Loucy (cell line): ENCODE measurements at regions not wholly inside any gene's neighbourhood (a gene's known extent, or its start where the extent isn't known, plus 50 kb on each side); places are given as distances from the start of the nearest gene placed in this dataset.
"Not testable (repeated sequence)": the region's sequence is repeated elsewhere in the genome, so short reads cannot be mapped to it uniquely, and the experiment has no call there.

Source experiments
- H2AFZ ChIP-seq: fragments of 200-600 bp; sonication (generic); 2 replicates; pipeline ENCODE4 v1.6.0; 2016; ENCODE audit warnings: antibody characterized with exemption, mild to moderate bottlenecking, low read length, moderate library complexity
- H3F3A ChIP-seq: fragments of 200-600 bp; 2 replicates; pipeline ENCODE4 v1.6.0; 2016; ENCODE audit warnings: antibody characterized with exemption, low read depth, mild to moderate bottlenecking
- H3K27me3 ChIP-seq: fragments of 200-600 bp; sonication (generic); 2 replicates; pipeline ENCODE4 v1.6.1; 2014; ENCODE audit warnings: low read length, mild to moderate bottlenecking; ENCODE audit not compliant: insufficient read depth, poor library complexity, severe bottlenecking
- H3K36me3 ChIP-seq: fragments of 200-600 bp; sonication (generic); 2 replicates; pipeline ENCODE4 v1.6.1; 2016; ENCODE audit warnings: low read length; ENCODE audit not compliant: insufficient read depth
- H3K4me1 ChIP-seq: fragments of 200-600 bp; sonication (generic); 2 replicates; pipeline ENCODE4 v1.5.1; 2014; ENCODE audit warnings: low read length, mild to moderate bottlenecking; ENCODE audit not compliant: insufficient read depth, poor library complexity, severe bottlenecking
- H3K4me2 ChIP-seq: fragments of 200-600 bp; sonication (generic); 2 replicates; pipeline ENCODE4 v1.6.0; 2014; ENCODE audit warnings: antibody characterized with exemption, low read length, low read depth, mild to moderate bottlenecking; ENCODE audit not compliant: poor library complexity, severe bottlenecking
- H3K4me3 ChIP-seq: fragments of 200-600 bp; sonication (generic); 2 replicates; pipeline ENCODE4 v1.5.1; 2014; ENCODE audit warnings: low read length, mild to moderate bottlenecking, mixed read lengths; ENCODE audit not compliant: poor library complexity, severe bottlenecking
- H3K79me2 ChIP-seq: fragments of 200-600 bp; sonication (generic); 2 replicates; pipeline ENCODE4 v1.6.1; 2014; ENCODE audit warnings: low read length; ENCODE audit not compliant: insufficient read depth
- H3K9ac ChIP-seq: fragments of 200-600 bp; sonication (generic); 2 replicates; pipeline ENCODE4 v1.6.0; 2014; ENCODE audit warnings: mild to moderate bottlenecking, low read depth, low read length, moderate library complexity; ENCODE audit not compliant: poor library complexity, severe bottlenecking
- H3K9me2 ChIP-seq: fragments of 200-600 bp; sonication (generic); replicated peaks from 2 replicates; pipeline ENCODE4 v1.6.1; 2016; ENCODE audit warnings: low read depth, low read length, mixed read lengths
- H3K9me3 ChIP-seq: fragments of 200-600 bp; sonication (generic); 2 replicates; pipeline ENCODE4 v1.6.1; 2014; ENCODE audit warnings: mild to moderate bottlenecking, antibody characterized with exemption, low read length, low read depth; ENCODE audit not compliant: insufficient read depth
- H4K20me1 ChIP-seq: fragments of 200-600 bp; sonication (generic); 2 replicates; pipeline ENCODE4 v1.6.0; 2014; ENCODE audit warnings: antibody characterized with exemption, low read length, mild to moderate bottlenecking; ENCODE audit not compliant: insufficient read depth, poor library complexity, severe bottlenecking
- EZH2phosphoT487 ChIP-seq: fragments of 200-600 bp; IDR thresholded peaks from 2 replicates; pipeline ENCODE4 v1.6.1; 2018; ENCODE audit warnings: antibody characterized with exemption, mild to moderate bottlenecking, moderate library complexity, borderline replicate concordance
- TF ChIP-seq, protein P1 (sequence below): fragments of 200-600 bp; sonication (generic); conservative IDR thresholded peaks from 2 replicates; pipeline ENCODE4 v1.5.1; 2014; ENCODE audit warnings: mild to moderate bottlenecking, antibody characterized with exemption, low read length

DNA sequence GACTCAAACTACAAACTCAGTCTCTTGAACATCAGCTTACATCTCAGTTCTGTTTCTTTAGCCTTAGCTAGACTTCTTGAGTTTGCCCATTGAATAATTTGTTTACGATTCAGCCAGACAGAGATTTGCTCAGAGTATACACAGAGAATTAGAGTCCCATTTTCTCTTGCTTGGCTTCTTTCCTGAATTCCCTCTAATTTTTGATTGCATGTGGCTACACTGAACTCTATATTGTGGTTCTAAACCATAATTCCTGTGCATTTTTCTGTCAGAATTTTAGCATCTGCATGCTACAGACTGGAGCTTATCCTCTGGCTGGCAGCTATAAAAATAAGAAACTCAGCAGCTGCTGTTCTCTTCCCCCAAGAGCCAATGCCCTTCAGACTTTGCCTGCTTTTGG lies 354.9 kb downstream of the MDFIC start:
- H2AFZ ChIP-seq, result no peak overlapping the region
- H3K9me2 ChIP-seq, result no peaks in the 10 kb centered on the region
- no peak overlapping the region for H3K4me3 ChIP-seq
- H3K4me2 ChIP-seq, result no peak overlapping the region
- H4K20me1 ChIP-seq, result no peaks in the 10 kb centered on the region
- H3K4me1 ChIP-seq, result no peaks in the 10 kb centered on the region
- H3K9ac ChIP-seq, result no peak overlapping the region
- H3K9me3 ChIP-seq, result no peaks in the 10 kb centered on the region
- H3K27me3 ChIP-seq, result no peaks in the 10 kb centered on the region
- H3K36me3 ChIP-seq, result no peaks in the 10 kb centered on the region
- H3F3A ChIP-seq, result no peaks in the 10 kb centered on the region
- H3K79me2 ChIP-seq, result no peaks in the 10 kb centered on the region
- TF ChIP-seq, protein P1, sequence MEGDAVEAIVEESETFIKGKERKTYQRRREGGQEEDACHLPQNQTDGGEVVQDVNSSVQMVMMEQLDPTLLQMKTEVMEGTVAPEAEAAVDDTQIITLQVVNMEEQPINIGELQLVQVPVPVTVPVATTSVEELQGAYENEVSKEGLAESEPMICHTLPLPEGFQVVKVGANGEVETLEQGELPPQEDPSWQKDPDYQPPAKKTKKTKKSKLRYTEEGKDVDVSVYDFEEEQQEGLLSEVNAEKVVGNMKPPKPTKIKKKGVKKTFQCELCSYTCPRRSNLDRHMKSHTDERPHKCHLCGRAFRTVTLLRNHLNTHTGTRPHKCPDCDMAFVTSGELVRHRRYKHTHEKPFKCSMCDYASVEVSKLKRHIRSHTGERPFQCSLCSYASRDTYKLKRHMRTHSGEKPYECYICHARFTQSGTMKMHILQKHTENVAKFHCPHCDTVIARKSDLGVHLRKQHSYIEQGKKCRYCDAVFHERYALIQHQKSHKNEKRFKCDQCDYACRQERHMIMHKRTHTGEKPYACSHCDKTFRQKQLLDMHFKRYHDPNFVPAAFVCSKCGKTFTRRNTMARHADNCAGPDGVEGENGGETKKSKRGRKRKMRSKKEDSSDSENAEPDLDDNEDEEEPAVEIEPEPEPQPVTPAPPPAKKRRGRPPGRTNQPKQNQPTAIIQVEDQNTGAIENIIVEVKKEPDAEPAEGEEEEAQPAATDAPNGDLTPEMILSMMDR, result no peak
- no peak for TF ChIP-seq EZH2phosphoT487

DNA sequence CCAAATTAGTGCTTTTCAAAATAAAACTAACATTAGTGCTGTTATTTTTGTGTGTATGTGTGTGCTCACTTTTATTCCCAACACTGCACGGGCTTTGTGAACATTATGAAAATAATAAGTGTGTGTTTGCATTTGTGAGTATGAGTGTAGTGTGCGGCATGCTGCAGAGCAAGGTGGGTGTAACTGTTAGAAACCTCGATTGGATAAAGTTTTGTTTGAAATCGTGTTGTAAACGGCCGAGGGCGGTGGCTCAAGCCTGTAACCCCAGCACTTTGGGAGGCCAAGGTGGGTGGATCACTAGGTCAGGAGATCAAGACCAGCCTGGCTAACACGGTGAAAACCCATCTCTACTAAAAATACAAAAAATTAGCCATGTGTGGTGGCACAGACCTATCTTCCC lies 352.0 kb downstream of the MDFIC start:
- not testable (repeated sequence) for H2AFZ ChIP-seq, H3K4me1 ChIP-seq, H3K9ac ChIP-seq, H3K27me3 ChIP-seq, H3K4me2 ChIP-seq, H4K20me1 ChIP-seq, H3K9me2 ChIP-seq, H3K4me3 ChIP-seq, H3K79me2 ChIP-seq, H3K36me3 ChIP-seq, H3F3A ChIP-seq, H3K9me3 ChIP-seq

DNA sequence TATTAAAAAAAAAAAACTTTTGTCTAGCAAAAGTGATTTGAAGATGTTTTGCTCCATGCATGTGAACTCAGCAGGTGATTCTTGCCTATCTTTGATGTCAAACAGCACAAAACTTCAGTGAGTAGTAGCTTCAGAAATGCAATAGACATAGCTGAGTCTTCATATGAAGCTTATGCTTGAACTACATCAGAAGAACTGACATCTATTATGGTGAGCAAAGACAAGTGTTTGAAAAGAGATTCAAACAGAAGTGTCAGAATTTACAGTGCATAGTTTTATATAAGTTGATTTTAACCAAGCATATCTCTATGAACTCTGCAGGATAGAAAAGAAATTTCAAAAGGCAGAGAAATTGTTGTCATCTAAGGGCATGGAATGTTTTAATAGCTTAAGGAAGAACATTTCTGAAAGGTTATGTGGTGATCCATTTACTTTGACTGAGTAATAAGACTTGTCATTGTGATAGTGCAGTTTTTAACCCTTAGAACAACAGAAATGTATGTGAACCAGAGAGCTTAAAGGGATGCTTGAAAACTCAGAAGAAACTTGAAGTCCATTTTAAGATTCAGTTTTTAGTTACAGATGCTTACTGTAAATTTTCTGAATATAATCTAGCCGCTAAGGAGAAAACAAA lies 351.4 kb downstream of the MDFIC start:
- H3K27me3 ChIP-seq, result no peaks in the 10 kb centered on the region
- no peaks in the 10 kb centered on the region for H3K9me3 ChIP-seq
- H3K4me2 ChIP-seq, result no peak overlapping the region
- H4K20me1 ChIP-seq, result no peaks in the 10 kb centered on the region
- no peaks in the 10 kb centered on the region for H3K79me2 ChIP-seq
- TF ChIP-seq EZH2phosphoT487, result no peak
- H3K4me1 ChIP-seq, result no peaks in the 10 kb centered on the region
- no peak overlapping the region for H3K4me3 ChIP-seq
- no peaks in the 10 kb centered on the region for H3K9me2 ChIP-seq
- no peak overlapping the region for H3K9ac ChIP-seq
- no peaks in the 10 kb centered on the region for H3F3A ChIP-seq
- H2AFZ ChIP-seq, result no peak overlapping the region
- H3K36me3 ChIP-seq, result no peaks in the 10 kb centered on the region

DNA sequence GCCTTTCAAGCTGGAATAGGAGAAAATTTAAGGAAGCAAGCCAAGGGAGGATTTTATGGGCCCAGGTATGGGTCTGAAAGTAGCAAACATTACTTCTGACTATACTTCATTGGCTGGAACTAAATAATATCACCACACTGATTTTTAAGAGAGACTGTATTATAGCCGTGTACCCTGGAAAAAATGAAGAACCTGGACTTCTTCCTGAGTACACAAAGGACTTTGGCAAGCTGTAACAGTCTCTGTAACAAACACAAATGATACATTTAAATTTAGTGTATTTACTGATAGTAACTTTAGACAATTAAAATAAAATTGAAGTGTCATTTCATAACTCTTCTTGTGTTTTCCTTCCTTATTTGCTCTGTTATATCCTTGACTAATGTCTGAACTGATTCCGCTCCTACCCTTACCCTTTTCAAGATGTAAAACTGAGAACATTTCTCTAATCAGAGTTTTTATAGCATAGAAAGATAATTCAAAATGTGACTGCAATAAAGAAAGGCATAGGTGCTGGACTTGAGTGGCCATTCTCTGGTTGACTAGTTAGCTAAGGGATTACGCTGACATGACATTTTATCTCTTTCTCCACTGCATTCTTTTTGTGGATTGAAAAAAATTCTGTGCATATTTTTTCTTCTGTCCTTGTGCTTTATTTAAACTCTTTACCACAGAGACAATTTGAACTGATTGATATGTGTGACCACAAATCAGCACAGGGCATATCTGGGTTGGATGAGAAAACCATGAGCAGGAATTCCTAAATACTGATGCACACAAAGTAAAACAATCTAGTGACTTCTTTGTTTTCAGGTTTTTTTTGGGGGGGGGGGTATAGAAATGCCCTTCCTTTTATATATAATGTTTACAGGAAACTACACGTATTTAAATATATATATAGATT lies 349.7 kb downstream of the MDFIC start:
- Histone ChIP-seq H2AFZ (no peak overlapping the region), H3K9me3 (no peaks in the 10 kb centered on the region), H3K4me2 (no peak overlapping the region), H3K9me2 (no peaks in the 10 kb centered on the region), H3K4me3 (no peak overlapping the region), H3K79me2 (no peaks in the 10 kb centered on the region), H3K9ac (no peak overlapping the region), H3K36me3 (no peaks in the 10 kb centered on the region), H3K4me1 (no peaks in the 10 kb centered on the region), H3F3A (no peaks in the 10 kb centered on the region), H3K27me3 (no peaks in the 10 kb centered on the region), H4K20me1 (no peaks in the 10 kb centered on the region)
- TF ChIP-seq, protein P1, result no peak
- no peak for TF ChIP-seq EZH2phosphoT487
